GM23248 (cell line): ENCODE measurements at regions not wholly inside any gene's neighbourhood (a gene's known extent, or its start where the extent isn't known, plus 50 kb on each side); places are given as distances from the start of the nearest gene placed in this dataset.

ENCODE experiments used
- EZH2 ChIP-seq: fragments of 200-600 bp; sonication (generic); IDR thresholded peaks from 2 replicates; pipeline ENCODE4 v1.6.1; 2018; ENCODE audit warnings: antibody characterized with exemption, mild to moderate bottlenecking; ENCODE audit not compliant: insufficient read depth, poor library complexity, severe bottlenecking
- EZH2phosphoT487 ChIP-seq: fragments of 200-600 bp; sonication (generic); IDR thresholded peaks from 2 replicates; pipeline ENCODE4 v1.6.1; 2018; ENCODE audit warnings: antibody characterized with exemption, moderate library complexity, mild to moderate bottlenecking, low read depth; ENCODE audit not compliant: insufficient read depth

- no peak for TF ChIP-seq EZH2phosphoT487
- no peak for TF ChIP-seq EZH2
These were observed 90.4 kb downstream of the TNFAIP3 start for GRCh38 chr6:137957471-137957870.
